OCI-LY1 (cell line): ENCODE measurements at regions not wholly inside any gene's neighbourhood (a gene's known extent, or its start where the extent isn't known, plus 50 kb on each side); places are given as distances from the start of the nearest gene placed in this dataset.

Experiments
- CTCF ChIP-seq: fragments of 200-600 bp; sonication (generic), shearing (Covaris generic); IDR thresholded peaks from 2 replicates; pipeline ENCODE4 v1.5.1; 2017; ENCODE audit warnings: mild to moderate bottlenecking, antibody characterized with exemption, low read length, moderate library complexity, mixed read lengths
- EZH2 ChIP-seq: fragments of 200-600 bp; sonication (generic), shearing (Covaris generic); IDR thresholded peaks from 2 replicates; pipeline ENCODE4 v1.8.0; 2017; ENCODE audit warnings: borderline replicate concordance, mixed run types, mild to moderate bottlenecking, antibody characterized with exemption, low read length, moderate library complexity, mixed read lengths

DNA sequence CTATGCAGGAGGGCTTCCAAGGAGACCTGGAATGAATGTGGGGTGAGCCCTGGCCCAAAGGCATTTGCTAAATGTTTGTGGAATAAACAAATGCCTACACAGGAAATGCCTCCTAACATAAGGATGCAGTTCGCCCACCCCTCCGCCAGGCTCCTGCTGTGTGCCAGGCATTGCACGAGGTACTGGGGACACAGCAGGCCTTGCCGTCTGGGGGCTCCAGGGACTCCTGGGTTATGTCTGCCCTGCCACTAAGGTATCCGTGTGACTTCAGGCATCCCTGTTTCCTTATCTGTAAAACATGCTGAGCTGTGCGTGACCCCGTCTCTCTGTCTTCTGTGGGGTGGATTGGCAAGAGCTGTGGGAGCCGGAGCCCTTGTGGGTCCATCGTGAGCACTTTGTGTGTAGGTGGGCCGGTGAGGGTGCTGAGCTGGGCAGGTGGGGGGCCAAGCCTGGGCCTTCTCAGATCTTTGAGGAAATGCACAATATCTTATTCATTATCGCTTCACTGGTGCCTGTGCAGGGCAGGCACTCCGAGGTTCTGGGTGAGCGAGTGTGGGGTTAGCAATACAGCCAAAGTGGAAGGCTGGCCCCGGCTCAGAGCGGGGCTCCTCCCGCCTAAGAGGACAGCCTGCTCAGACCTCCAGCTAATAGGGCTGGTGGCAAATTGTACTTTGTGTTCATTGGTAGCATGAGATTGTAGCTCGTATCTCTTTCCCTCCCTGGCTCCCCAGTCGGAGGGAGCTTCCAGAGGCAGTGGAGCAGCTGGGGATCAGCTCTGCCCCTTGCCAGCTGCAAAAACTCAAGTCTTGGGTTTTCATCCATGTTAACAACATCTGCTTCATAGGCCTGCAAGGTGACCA lies 126.8 kb downstream of the GLI2 start:
- TF ChIP-seq EZH2 (no peak), CTCF (no peak)
